ENCODE measurements at regions not wholly inside any gene's neighbourhood (a gene's known extent, or its start where the extent isn't known, plus 50 kb on each side); places are given as distances from the start of the nearest gene placed in this dataset.

DNA sequence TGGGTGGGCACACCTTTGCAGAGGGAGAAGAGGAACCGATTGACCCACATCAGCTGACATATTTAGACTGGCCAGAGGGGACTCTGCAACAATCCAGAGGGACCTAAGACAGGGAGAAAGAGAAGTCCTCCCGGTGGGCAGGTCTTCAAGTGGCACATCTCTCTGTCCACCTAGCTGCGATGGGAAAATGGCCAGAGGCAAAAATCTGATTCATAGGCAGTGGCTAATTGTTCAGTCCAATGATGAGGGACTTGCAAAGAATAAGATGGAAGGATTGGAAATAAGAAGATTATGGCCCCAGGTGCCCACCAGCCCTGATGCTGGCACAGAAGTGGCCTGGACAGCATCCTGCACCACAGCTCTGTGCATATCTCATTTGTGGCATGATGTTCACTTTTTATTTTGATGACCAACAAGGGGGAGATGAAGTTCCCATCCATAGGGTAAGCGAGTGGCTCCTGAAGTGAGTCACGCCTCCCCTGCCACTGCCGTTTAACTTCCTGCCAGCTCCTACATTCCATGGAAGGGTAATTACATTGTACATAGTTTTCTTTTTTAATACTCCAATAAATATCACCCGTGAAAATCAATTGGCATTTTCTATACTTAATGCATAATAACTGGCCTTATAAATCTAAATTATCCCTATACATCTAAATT is 659.6 kb downstream of the MATN1 start:
- Histone ChIP-seq H3K27ac (no peak overlapping the region), H3K36me3 (no peaks in the 10 kb centered on the region), H3K9me3 (no peaks in the 10 kb centered on the region), H3K4me1 (no peaks in the 10 kb centered on the region), H3K4me3 (replicated peaks in 1 of 3) (no peak overlapping the region), H3K27me3 (no peaks in the 10 kb centered on the region)
- WGBS, 2 donors: 73 to 76% methylated on average over 7 of the region's 7 CpGs
- no peak for DNase-seq
- intact Hi-C loops (cut with DNase I): no loop called here
- TF ChIP-seq, protein P1, sequence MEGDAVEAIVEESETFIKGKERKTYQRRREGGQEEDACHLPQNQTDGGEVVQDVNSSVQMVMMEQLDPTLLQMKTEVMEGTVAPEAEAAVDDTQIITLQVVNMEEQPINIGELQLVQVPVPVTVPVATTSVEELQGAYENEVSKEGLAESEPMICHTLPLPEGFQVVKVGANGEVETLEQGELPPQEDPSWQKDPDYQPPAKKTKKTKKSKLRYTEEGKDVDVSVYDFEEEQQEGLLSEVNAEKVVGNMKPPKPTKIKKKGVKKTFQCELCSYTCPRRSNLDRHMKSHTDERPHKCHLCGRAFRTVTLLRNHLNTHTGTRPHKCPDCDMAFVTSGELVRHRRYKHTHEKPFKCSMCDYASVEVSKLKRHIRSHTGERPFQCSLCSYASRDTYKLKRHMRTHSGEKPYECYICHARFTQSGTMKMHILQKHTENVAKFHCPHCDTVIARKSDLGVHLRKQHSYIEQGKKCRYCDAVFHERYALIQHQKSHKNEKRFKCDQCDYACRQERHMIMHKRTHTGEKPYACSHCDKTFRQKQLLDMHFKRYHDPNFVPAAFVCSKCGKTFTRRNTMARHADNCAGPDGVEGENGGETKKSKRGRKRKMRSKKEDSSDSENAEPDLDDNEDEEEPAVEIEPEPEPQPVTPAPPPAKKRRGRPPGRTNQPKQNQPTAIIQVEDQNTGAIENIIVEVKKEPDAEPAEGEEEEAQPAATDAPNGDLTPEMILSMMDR (IDR thresholded peaks at IDR 0.05): no peak
- no peak for TF ChIP-seq POLR2A (IDR thresholded peaks at IDR 0.05)

DNA sequence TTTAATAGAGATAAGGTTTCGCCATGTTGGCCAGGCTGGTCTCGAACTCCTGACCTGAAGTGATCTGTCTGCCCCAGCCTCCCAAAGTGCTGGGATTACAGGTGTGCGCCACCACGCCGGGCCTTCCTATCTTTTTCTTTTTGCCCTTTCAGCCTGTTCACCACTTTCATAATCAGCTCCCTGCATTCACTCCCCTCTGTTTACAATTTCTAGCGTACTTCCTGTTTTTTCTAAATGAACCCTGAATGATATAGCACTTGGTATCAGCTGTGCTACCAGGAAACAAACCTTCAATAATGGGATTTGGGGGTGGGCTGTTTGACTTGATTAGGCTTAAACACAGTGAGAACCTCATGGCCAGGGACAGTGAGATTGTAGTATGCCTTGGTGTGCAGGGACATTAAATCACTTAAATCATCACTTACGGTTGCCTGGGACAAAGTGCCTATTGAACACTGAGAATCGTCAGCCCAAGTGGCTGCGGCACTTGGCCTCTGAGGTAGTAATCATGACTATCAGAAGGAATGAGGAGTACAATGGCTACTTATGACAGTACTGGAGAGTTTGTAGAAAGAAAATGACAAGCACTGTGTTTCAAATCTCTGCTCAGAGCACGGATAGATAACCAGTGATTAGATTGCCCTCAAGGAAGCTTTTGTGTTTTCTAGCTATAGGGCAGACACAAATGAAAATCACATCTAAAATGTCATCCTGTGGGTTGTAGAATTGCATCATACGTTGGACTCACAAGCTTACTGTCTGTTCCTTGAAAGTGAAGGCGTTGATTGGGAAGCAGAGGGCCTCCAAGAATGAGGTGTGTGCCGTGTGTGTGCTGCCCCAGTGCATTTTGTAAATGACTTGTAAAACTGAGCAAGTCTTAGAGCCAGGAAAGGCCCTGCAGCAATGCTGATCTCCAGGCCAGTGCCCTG is 661.8 kb downstream of the MATN1 start:
- no peak overlapping the region for H3K27ac ChIP-seq
- H3K27me3 ChIP-seq: no peaks in the 10 kb centered on the region
- no peaks in the 10 kb centered on the region for H3K4me1 ChIP-seq
- intact Hi-C loops (cut with DNase I): no loop called here
- no peaks in the 10 kb centered on the region for H3K9me3 ChIP-seq
- no peaks in the 10 kb centered on the region for H3K36me3 ChIP-seq
- DNase-seq: no peak
- 71 to 74% methylated on average over 13 of the region's 13 CpGs for whole genome bisulfite sequencing, 2 donors
- TF ChIP-seq POLR2A (IDR thresholded peaks at IDR 0.05): no peak
- TF ChIP-seq, protein P1 (IDR thresholded peaks at IDR 0.05): no peak
- H3K4me3 ChIP-seq (replicated peaks in 1 of 3): no peak overlapping the region

DNA sequence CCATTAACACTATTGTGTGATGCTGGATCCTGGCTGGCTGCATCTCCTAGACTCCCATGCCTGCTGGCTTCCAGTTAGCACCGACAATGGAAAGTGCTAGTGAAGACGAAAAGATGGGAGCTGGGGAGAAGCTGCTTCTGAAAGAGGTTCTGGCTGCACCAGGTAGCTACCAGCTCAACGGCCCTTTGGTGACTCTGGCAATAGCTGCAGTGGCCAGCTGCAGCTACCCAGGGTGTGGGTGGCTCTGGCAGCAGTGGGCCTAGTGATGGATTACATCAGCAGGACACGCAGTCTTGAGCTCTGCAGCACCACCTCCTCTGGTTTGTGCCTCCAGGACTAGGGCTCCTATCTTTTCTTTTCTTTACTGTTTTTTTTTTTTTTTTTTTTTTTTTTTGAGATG is 662.6 kb downstream of the MATN1 start:
- Histone ChIP-seq H3K9me3 (no peaks in the 10 kb centered on the region), H3K4me3 (replicated peaks in 1 of 3) (no peak overlapping the region), H3K4me1 (no peaks in the 10 kb centered on the region), H3K36me3 (no peaks in the 10 kb centered on the region), H3K27ac (no peak overlapping the region), H3K27me3 (no peaks in the 10 kb centered on the region)
- WGBS, 2 donors: 62% methylated on average over 3 to 4 of the region's 4 CpGs
- intact Hi-C loops (cut with DNase I): no loop called here
- TF ChIP-seq POLR2A (IDR thresholded peaks at IDR 0.05): no peak
- TF ChIP-seq, protein P1 (IDR thresholded peaks at IDR 0.05): no peak
- no peak for DNase-seq

DNA sequence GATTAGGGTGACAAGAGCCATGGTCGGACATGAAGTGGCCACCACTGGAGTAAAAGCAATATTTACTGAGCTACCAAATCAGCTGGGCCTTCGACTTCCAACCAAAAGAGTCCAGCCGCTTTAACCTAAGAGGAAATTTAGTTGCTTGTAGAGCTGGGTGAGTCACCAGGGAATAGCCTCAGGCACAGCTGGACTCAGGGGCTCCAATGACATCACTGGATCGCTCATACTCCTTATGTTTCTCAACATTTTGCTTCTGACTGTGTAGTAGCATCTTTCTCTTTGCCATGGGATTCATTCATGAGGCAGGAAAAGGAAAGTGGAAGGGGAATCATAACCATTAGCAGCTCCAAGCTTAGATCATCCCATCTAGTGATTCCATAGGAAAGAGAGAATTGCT is 664.4 kb downstream of the MATN1 start:
- no peaks in the 10 kb centered on the region for H3K27me3 ChIP-seq
- H3K9me3 ChIP-seq: no peaks in the 10 kb centered on the region
- intact Hi-C loops (cut with DNase I): no loop called here
- WGBS, 2 donors: 56 to 76% methylated on average over 4 of the region's 4 CpGs
- H3K4me3 ChIP-seq (replicated peaks in 1 of 3): no peak overlapping the region
- no peaks in the 10 kb centered on the region for H3K36me3 ChIP-seq
- TF ChIP-seq, protein P1 (IDR thresholded peaks at IDR 0.05): no peak
- no peak overlapping the region for H3K27ac ChIP-seq
- H3K4me1 ChIP-seq: no peaks in the 10 kb centered on the region
- no peak for DNase-seq

DNA sequence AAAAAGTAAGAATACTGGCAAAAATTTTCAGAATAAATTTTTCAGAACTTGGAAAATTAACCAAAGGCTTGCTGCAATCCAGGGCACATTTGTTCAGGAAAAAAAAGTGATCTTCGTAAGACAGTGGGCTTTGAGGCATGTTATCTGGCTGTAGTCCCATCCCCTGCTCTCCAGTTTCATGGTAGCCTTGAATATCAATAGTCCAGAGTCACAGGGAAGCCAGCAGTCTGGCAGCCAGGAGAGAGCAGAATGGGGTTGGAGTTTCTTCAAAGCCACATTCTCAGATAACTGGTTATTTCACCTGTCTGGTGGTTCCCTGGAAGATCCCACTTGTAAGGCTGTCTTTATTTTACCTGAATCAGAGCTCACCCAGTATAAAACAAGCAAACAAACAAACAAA is 669.3 kb downstream of the MATN1 start:
- Histone ChIP-seq H3K27me3 (no peaks in the 10 kb centered on the region), H3K4me1 (no peaks in the 10 kb centered on the region), H3K9me3 (no peaks in the 10 kb centered on the region), H3K27ac (no peak overlapping the region), H3K4me3 (replicated peaks in 1 of 3) (no peak overlapping the region), H3K36me3 (no peaks in the 10 kb centered on the region)
- intact Hi-C loops (cut with DNase I): no loop called here
- TF ChIP-seq, protein P1 (IDR thresholded peaks at IDR 0.05): no peak
- no peak for TF ChIP-seq POLR2A (IDR thresholded peaks at IDR 0.05)
- 25 to 48% methylated on average over 1 of the region's 1 CpG for WGBS, 2 donors
- no peak for DNase-seq

All from thyroid gland (tissue), 4 donors.